ENCODE measurements at regions not wholly inside any gene's neighbourhood (a gene's known extent, or its start where the extent isn't known, plus 50 kb on each side); places are given as distances from the start of the nearest gene placed in this dataset.

- TF ChIP-seq, protein P1, sequence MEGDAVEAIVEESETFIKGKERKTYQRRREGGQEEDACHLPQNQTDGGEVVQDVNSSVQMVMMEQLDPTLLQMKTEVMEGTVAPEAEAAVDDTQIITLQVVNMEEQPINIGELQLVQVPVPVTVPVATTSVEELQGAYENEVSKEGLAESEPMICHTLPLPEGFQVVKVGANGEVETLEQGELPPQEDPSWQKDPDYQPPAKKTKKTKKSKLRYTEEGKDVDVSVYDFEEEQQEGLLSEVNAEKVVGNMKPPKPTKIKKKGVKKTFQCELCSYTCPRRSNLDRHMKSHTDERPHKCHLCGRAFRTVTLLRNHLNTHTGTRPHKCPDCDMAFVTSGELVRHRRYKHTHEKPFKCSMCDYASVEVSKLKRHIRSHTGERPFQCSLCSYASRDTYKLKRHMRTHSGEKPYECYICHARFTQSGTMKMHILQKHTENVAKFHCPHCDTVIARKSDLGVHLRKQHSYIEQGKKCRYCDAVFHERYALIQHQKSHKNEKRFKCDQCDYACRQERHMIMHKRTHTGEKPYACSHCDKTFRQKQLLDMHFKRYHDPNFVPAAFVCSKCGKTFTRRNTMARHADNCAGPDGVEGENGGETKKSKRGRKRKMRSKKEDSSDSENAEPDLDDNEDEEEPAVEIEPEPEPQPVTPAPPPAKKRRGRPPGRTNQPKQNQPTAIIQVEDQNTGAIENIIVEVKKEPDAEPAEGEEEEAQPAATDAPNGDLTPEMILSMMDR (IDR thresholded peaks at IDR 0.05) = no peak
- no peak for TF ChIP-seq POLR2A (IDR thresholded peaks at IDR 0.05)
Observed at GRCh38 chr4:8794491-8794890, 77.1 kb downstream of the HMX1 start.
